GM23338 (cell line): ENCODE measurements at regions not wholly inside any gene's neighbourhood (a gene's known extent, or its start where the extent isn't known, plus 50 kb on each side); places are given as distances from the start of the nearest gene placed in this dataset.

ENCODE experiments used
- ATAC-seq: fragments of 200-7000 bp; cut with Tn5 transposase; 3 replicates; pipeline ENCODE4 v1.9.1; 2020
- DNase-seq: peaks from one replicate; pipeline ENCODE4 v3.0.0-alpha.2; 2015; ENCODE audit warnings: low spot score
- H2AFZ ChIP-seq: fragments of 200-600 bp; sonication (generic); 2 replicates; pipeline ENCODE4 v1.8.0; 2016; ENCODE audit warnings: antibody characterized with exemption, mild to moderate bottlenecking, moderate library complexity
- H3F3A ChIP-seq: fragments of 200-600 bp; sonication (generic); replicated peaks from 2 replicates; pipeline ENCODE4 v1.8.0; 2017; ENCODE audit warnings: antibody characterized with exemption, mixed run types, low read depth
- H3K27ac ChIP-seq: fragments of 200-600 bp; sonication (generic); 2 replicates; pipeline ENCODE4 v1.6.1; 2016; ENCODE audit warnings: low read depth
- H3K27me3 ChIP-seq: fragments of 200-600 bp; sonication (generic); 2 replicates; pipeline ENCODE4 v1.8.0; 2016; ENCODE audit warnings: mild to moderate bottlenecking, mixed run types, moderate library complexity; ENCODE audit not compliant: insufficient read depth
- H3K36me3 ChIP-seq: fragments of 200-600 bp; sonication (generic); 2 replicates; pipeline ENCODE4 v1.8.0; 2016; ENCODE audit warnings: mild to moderate bottlenecking; ENCODE audit not compliant: insufficient read depth
- H3K4me1 ChIP-seq: fragments of 200-600 bp; sonication (generic); 2 replicates; pipeline ENCODE4 v1.8.0; 2016; ENCODE audit warnings: mild to moderate bottlenecking, moderate library complexity; ENCODE audit not compliant: insufficient read depth
- H3K4me2 ChIP-seq: fragments of 200-600 bp; sonication (generic); 2 replicates; pipeline ENCODE4 v1.7.1; 2017; ENCODE audit warnings: mixed run types
- H3K4me3 ChIP-seq: fragments of 200-600 bp; sonication (generic); 2 replicates; pipeline ENCODE4 v1.6.1; 2016; ENCODE audit warnings: mixed run types
- H3K79me2 ChIP-seq: fragments of 200-600 bp; sonication (generic); replicated peaks from 2 replicates; pipeline ENCODE4 v1.8.0; 2017; ENCODE audit warnings: mild to moderate bottlenecking; ENCODE audit not compliant: insufficient read depth
- H3K9me2 ChIP-seq: fragments of 200-600 bp; sonication (generic); 2 replicates; pipeline ENCODE4 v1.8.0; 2017; ENCODE audit not compliant: insufficient read depth
- H4K20me1 ChIP-seq: fragments of 200-600 bp; sonication (generic); replicated peaks from 2 replicates; pipeline ENCODE4 v1.8.0; 2017; ENCODE audit warnings: mild to moderate bottlenecking; ENCODE audit not compliant: insufficient read depth
- H3K27ac Mint-ChIP-seq: 2 replicates; pipeline ENCODE4 v1.8.0; 2020; ENCODE audit warnings: inconsistent platforms, mild to moderate bottlenecking, moderate library complexity, mixed read lengths
- H3K27me3 Mint-ChIP-seq: 3 replicates; pipeline ENCODE4 v1.8.0; 2022; ENCODE audit warnings: low read depth, mild to moderate bottlenecking, moderate library complexity, mixed read lengths, inconsistent platforms; ENCODE audit not compliant: insufficient read depth, poor library complexity
- H3K36me3 Mint-ChIP-seq: 3 replicates; pipeline ENCODE4 v1.8.0; 2021; ENCODE audit warnings: low read depth, mild to moderate bottlenecking, inconsistent platforms, moderate library complexity, mixed read lengths
- H3K4me1 Mint-ChIP-seq: 3 replicates; pipeline ENCODE4 v1.8.0; 2020; ENCODE audit warnings: mild to moderate bottlenecking, inconsistent platforms, mixed read lengths
- H3K4me3 Mint-ChIP-seq: 3 replicates; pipeline ENCODE4 v1.8.0; 2021; ENCODE audit warnings: moderate library complexity, mild to moderate bottlenecking, inconsistent platforms, mixed read lengths
- H3K9me3 Mint-ChIP-seq: 3 replicates; pipeline ENCODE4 v1.8.0; 2020; ENCODE audit warnings: moderate library complexity, mild to moderate bottlenecking, inconsistent platforms, mixed read lengths
- CREB1 ChIP-seq: fragments of 250-450 bp; sonication (Bioruptor Pico); IDR thresholded peaks from 2 replicates; pipeline ENCODE4 v1.5.0; 2020; ENCODE audit warnings: low read depth, mild to moderate bottlenecking, moderate library complexity
- CTCF ChIP-seq, 2 experiments: fragments of 200-600 bp in 1 of 2; sonication (generic) in 1 of 2; conservative IDR thresholded peaks; 2 replicates each; pipeline versions ENCODE4 v1.5.1 to v1.6.1; 2016 to 2017; ENCODE audit warnings: antibody characterized with exemption in 2 of 2, low read depth in 2 of 2, mild to moderate bottlenecking in 2 of 2, moderate library complexity in 1 of 2
- ETS1 ChIP-seq: IDR thresholded peaks from 2 replicates; pipeline ENCODE4 v1.6.1; 2016; ENCODE audit warnings: antibody characterized with exemption
- NANOG ChIP-seq: IDR thresholded peaks from 2 replicates; pipeline ENCODE4 v1.6.1; 2016; ENCODE audit warnings: antibody characterized with exemption, borderline replicate concordance
- POLR2AphosphoS5 ChIP-seq: IDR thresholded peaks from 2 replicates; pipeline ENCODE4 v1.6.1; 2016; ENCODE audit warnings: antibody characterized with exemption, low read depth
- STAT1 ChIP-seq: IDR thresholded peaks from one replicate; pipeline ENCODE4 v1.6.1; 2016; ENCODE audit warnings: antibody characterized with exemption; ENCODE audit not compliant: unreplicated experiment
- ZNF114 ChIP-seq: fragments of 250-450 bp; sonication (Bioruptor Pico); IDR thresholded peaks from 2 replicates; pipeline ENCODE4 v1.5.0; 2020; ENCODE audit warnings: mild to moderate bottlenecking, moderate library complexity
- ZNF331 ChIP-seq: fragments of 250-450 bp; sonication (Bioruptor Pico); IDR thresholded peaks from 2 replicates; pipeline ENCODE4 v1.5.0; 2020; ENCODE audit warnings: low read depth, mild to moderate bottlenecking, moderate library complexity
- ZNF462 ChIP-seq: fragments of 250-450 bp; sonication (Bioruptor Pico); IDR thresholded peaks from 2 replicates; pipeline ENCODE4 v1.5.0; 2020; ENCODE audit warnings: mild to moderate bottlenecking, moderate library complexity

- H3K27ac ChIP-seq = no peak overlapping the region
- H3K4me3 Mint-ChIP-seq = no peak overlapping the region
These were observed 626.0 kb downstream of the EDEM1 start for GRCh38 chr3:5813521-5813920.

More at GRCh38 chr3:5813521-5813920, 626.0 kb downstream of the EDEM1 start:
- H3K9me3 Mint-ChIP-seq = peaks cover 84% of the 10 kb centered on the region
- no peaks in the 10 kb centered on the region for H4K20me1 ChIP-seq
- H3K36me3 Mint-ChIP-seq = peaks cover 7% of the 10 kb centered on the region
- DNase-seq = no peak
- H3K4me2 ChIP-seq = no peak overlapping the region
- no peaks in the 10 kb centered on the region for H3K27me3 ChIP-seq
- H3K27me3 Mint-ChIP-seq = no peaks in the 10 kb centered on the region
- no peak overlapping the region for H2AFZ ChIP-seq
- H3K79me2 ChIP-seq = no peaks in the 10 kb centered on the region
- ATAC-seq = no peak
- H3K9me2 ChIP-seq = no peaks in the 10 kb centered on the region
- H3F3A ChIP-seq = no peaks in the 10 kb centered on the region
- H3K4me1 ChIP-seq = no peaks in the 10 kb centered on the region
- no peak overlapping the region for H3K4me3 ChIP-seq
- peaks cover 5% of the 10 kb centered on the region; the same call in 1 of the 3 replicates for H3K4me1 Mint-ChIP-seq
- no peaks in the 10 kb centered on the region; the same call in none of the 2 replicates for H3K36me3 ChIP-seq
- TF ChIP-seq CTCF (conservative IDR thresholded peaks at IDR 0.05; ENCODE audit: low read depth in 2 of 2) (no peak), CREB1 (CRISPR knock-in tag) (no peak), ZNF114 (CRISPR knock-in tag) (no peak), POLR2AphosphoS5 (no peak), ZNF331 (no peak), NANOG (no peak), ZNF462 (CRISPR knock-in tag) (no peak), STAT1 (no peak), ETS1 (no peak)
- H3K27ac Mint-ChIP-seq = no peak overlapping the region
